Mesothelial cell of epicardium (in vitro differentiated cells): ENCODE measurements at regions not wholly inside any gene's neighbourhood (a gene's known extent, or its start where the extent isn't known, plus 50 kb on each side); places are given as distances from the start of the nearest gene placed in this dataset.

ENCODE experiments used
- DNase-seq, 2 experiments: peaks; one replicate each; pipeline ENCODE4 v3.0.0; 2021; ENCODE audit warnings: low spot score in 2 of 2; ENCODE audit not compliant: unreplicated experiment in 2 of 2
- H3K27ac Mint-ChIP-seq: 2 replicates; pipeline ENCODE4 v1.8.0; 2021; ENCODE audit warnings: mixed read lengths
- H3K27me3 Mint-ChIP-seq: 2 replicates; pipeline ENCODE4 v1.8.0; 2021; ENCODE audit warnings: low read depth, mixed read lengths
- H3K36me3 Mint-ChIP-seq: 2 replicates; pipeline ENCODE4 v1.8.0; 2021; ENCODE audit warnings: mixed read lengths
- H3K4me1 Mint-ChIP-seq: 2 replicates; pipeline ENCODE4 v1.8.0; 2021; ENCODE audit warnings: mixed read lengths
- H3K4me3 Mint-ChIP-seq: 2 replicates; pipeline ENCODE4 v1.8.0; 2021; ENCODE audit warnings: mild to moderate bottlenecking, moderate library complexity, mixed read lengths
- H3K9me3 Mint-ChIP-seq: 2 replicates; pipeline ENCODE4 v1.8.0; 2021; ENCODE audit warnings: mixed read lengths
- CTCF ChIP-seq: fragments of 200-600 bp; sonication (generic); IDR thresholded peaks from one replicate; pipeline ENCODE4 v1.5.0; 2021; ENCODE audit warnings: antibody characterized with exemption; ENCODE audit not compliant: unreplicated experiment

- Mint-ChIP-seq H3K36me3 (no peaks in the 10 kb centered on the region), H3K4me3 (no peak overlapping the region), H3K27ac (no peak overlapping the region), H3K27me3 (no peaks in the 10 kb centered on the region), H3K9me3 (no peaks in the 10 kb centered on the region), H3K4me1 (peaks cover 3% of the 10 kb centered on the region)
- no peak for DNase-seq
- no peak for TF ChIP-seq CTCF
Observed at GRCh38 chr7:8829100-8829499, 395.7 kb downstream of the NXPH1 start.

GRCh38 chr7:8831376-8831775 lies 398.0 kb downstream of the NXPH1 start:
- H3K4me3 Mint-ChIP-seq = no peak overlapping the region
- no peak for TF ChIP-seq CTCF
- no peaks in the 10 kb centered on the region for H3K27me3 Mint-ChIP-seq
- no peaks in the 10 kb centered on the region for H3K9me3 Mint-ChIP-seq
- H3K36me3 Mint-ChIP-seq = no peaks in the 10 kb centered on the region
- H3K27ac Mint-ChIP-seq = no peak overlapping the region
- no peak for DNase-seq
- peaks cover 3% of the 10 kb centered on the region for H3K4me1 Mint-ChIP-seq

- no peak for TF ChIP-seq CTCF
- Mint-ChIP-seq H3K9me3 (no peaks in the 10 kb centered on the region), H3K27ac (no peak overlapping the region), H3K27me3 (no peaks in the 10 kb centered on the region), H3K36me3 (no peaks in the 10 kb centered on the region), H3K4me3 (no peak overlapping the region), H3K4me1 (peaks cover 3% of the 10 kb centered on the region)
- DNase-seq = no peak
Observed at GRCh38 chr7:8833355-8833754, 399.9 kb downstream of the NXPH1 start.

- Mint-ChIP-seq H3K4me1 (peaks cover 6% of the 10 kb centered on the region), H3K27me3 (no peaks in the 10 kb centered on the region), H3K9me3 (peaks cover 4% of the 10 kb centered on the region), H3K27ac (no peak overlapping the region), H3K4me3 (no peak overlapping the region), H3K36me3 (no peaks in the 10 kb centered on the region)
- TF ChIP-seq CTCF = no peak
- DNase-seq = no peak
Observed at GRCh38 chr7:8841171-8841570, 407.8 kb downstream of the NXPH1 start.

GRCh38 chr7:8871716-8872115 lies 438.3 kb downstream of the NXPH1 start:
- no peak for TF ChIP-seq CTCF
- H3K27me3 Mint-ChIP-seq = peaks cover 5% of the 10 kb centered on the region
- H3K27ac Mint-ChIP-seq = no peak overlapping the region
- DNase-seq = no peak
- no peaks in the 10 kb centered on the region for H3K4me1 Mint-ChIP-seq
- H3K9me3 Mint-ChIP-seq = no peaks in the 10 kb centered on the region
- no peaks in the 10 kb centered on the region for H3K36me3 Mint-ChIP-seq
- H3K4me3 Mint-ChIP-seq = no peak overlapping the region

GRCh38 chr7:8881916-8882315 lies 448.5 kb downstream of the NXPH1 start:
- Mint-ChIP-seq H3K9me3 (peaks cover 6% of the 10 kb centered on the region), H3K27ac (no peak overlapping the region), H3K27me3 (peaks cover 5% of the 10 kb centered on the region), H3K36me3 (no peaks in the 10 kb centered on the region), H3K4me3 (no peak overlapping the region), H3K4me1 (peaks cover 8% of the 10 kb centered on the region)
- no peak for DNase-seq
- TF ChIP-seq CTCF = no peak
